Gastroesophageal sphincter (tissue), 4 donors: ENCODE measurements at regions not wholly inside any gene's neighbourhood (a gene's known extent, or its start where the extent isn't known, plus 50 kb on each side); places are given as distances from the start of the nearest gene placed in this dataset.

Source experiments
- ATAC-seq: fragments of 150-250 bp; one replicate; pipeline ENCODE4 v1.9.1; 2016; ENCODE audit warnings: mild to moderate bottlenecking, moderate library complexity
- H3K27ac ChIP-seq, 4 donors: fragments of 200-600 bp; sonication (generic) in 3 of 4; 1 replicate in 3 of 4; 2 replicates in 1 of 4; pipeline ENCODE4 v1.5.1; 2016 to 2019
- H3K27me3 ChIP-seq: fragments of 200-600 bp; sonication (generic); one replicate; pipeline ENCODE4 v1.5.1; 2019
- H3K36me3 ChIP-seq, 2 donors: fragments of 200-600 bp; sonication (generic); one replicate each; pipeline ENCODE4 v1.5.1; 2019; ENCODE audit warnings: control low read depth in 1 of 2
- H3K4me1 ChIP-seq, 3 donors: fragments of 200-600 bp; sonication (generic); 1 replicate in 2 of 3; 2 replicates in 1 of 3; pipeline ENCODE4 v1.5.1; 2016 to 2019; ENCODE audit warnings: control low read depth in 2 of 3
- H3K4me3 ChIP-seq, 2 donors: fragments of 200-600 bp; sonication (generic); one replicate each; pipeline ENCODE4 v1.5.1; 2019; ENCODE audit warnings: mild to moderate bottlenecking in 1 of 2, moderate library complexity in 1 of 2
- H3K9me3 ChIP-seq, 3 donors: fragments of 200-600 bp; sonication (generic); one replicate each; pipeline ENCODE4 v1.5.1; 2017 to 2019; ENCODE audit warnings: control low read depth in 2 of 3
- CTCF ChIP-seq, 4 experiments: fragments of 200-600 bp in 2 of 4; fragments of 450-650 bp in 2 of 4; sonication (generic) in 1 of 4; IDR thresholded peaks; one replicate each; pipeline ENCODE4 v1.5.1; 2017 to 2019; ENCODE audit warnings: antibody characterized with exemption in 4 of 4, mild to moderate bottlenecking in 2 of 4, moderate library complexity in 2 of 4
- EP300 ChIP-seq: sonication (generic); formaldehyde crosslinking; IDR thresholded peaks from one replicate; pipeline ENCODE4 v1.6.1; 2017; ENCODE audit warnings: antibody characterized with exemption, mild to moderate bottlenecking
- POLR2A ChIP-seq, 2 donors: fragments of 450-650 bp; IDR thresholded peaks; one replicate each; pipeline ENCODE4 v1.6.1; 2017; ENCODE audit warnings: antibody characterized with exemption in 2 of 2, mild to moderate bottlenecking in 2 of 2, moderate library complexity in 1 of 2
- POLR2AphosphoS5 ChIP-seq: sonication (generic); formaldehyde crosslinking; IDR thresholded peaks from one replicate; pipeline ENCODE4 v1.6.1; 2017; ENCODE audit warnings: antibody characterized with exemption
- WGBS, 2 donors: methylation state at CpG; one replicate each; pipeline ENCODE4 v1.1.5; 2018; ENCODE audit warnings: low coverage in 1 of 2; 5-methylcytosine and 5-hydroxymethylcytosine counted together

DNA sequence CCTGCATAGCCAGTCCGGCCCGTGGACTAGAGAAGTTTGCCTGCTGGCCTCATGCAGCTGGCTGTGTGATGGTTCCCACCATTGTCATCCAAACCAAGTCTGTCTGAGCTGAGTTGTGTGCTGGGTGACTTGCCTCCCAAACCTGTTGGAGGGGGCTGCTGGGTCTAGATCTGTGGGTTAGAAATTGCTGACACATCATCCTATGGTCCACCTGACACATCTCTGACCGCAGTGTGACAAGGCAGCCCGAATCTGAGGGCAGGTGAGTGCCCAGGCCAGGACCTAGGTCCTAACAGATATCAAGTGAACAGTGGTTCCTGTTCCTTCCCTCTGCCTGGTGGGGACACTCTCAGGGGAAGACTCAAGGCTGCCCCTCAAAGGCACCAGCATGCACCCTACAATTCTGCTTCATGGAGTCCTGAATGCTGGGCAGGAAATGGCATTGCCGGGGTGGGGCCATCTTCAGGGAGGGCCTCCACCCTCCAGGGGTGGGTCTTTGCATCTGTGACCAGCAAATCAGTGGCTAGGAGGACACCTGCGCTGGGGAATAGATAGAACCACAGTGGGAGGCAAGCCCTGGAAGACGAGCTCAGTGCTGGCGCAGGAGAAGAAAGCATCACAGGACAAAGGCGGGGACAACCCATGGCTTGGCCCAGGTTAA lies 117.9 kb upstream of the ID2 start:
- no peak for TF ChIP-seq CTCF (IDR thresholded peaks at IDR 0.05)
- TF ChIP-seq POLR2A (IDR thresholded peaks at IDR 0.05), result no peak
- Histone ChIP-seq H3K9me3 (peaks cover 0 to 21% (median 0%) of the 10 kb centered on the region in 3 donors), H3K27me3 (no peaks in the 10 kb centered on the region), H3K4me3 (no peak overlapping the region), H3K4me1 (no peaks in the 10 kb centered on the region), H3K36me3 (no peaks in the 10 kb centered on the region), H3K27ac (no peak overlapping the region)
- 60% methylated on average over 1 of the region's 9 CpGs; no CpG with 5 or more reads in 1 of the 2 donors for WGBS, 2 donors
- ATAC-seq, result no peak

DNA sequence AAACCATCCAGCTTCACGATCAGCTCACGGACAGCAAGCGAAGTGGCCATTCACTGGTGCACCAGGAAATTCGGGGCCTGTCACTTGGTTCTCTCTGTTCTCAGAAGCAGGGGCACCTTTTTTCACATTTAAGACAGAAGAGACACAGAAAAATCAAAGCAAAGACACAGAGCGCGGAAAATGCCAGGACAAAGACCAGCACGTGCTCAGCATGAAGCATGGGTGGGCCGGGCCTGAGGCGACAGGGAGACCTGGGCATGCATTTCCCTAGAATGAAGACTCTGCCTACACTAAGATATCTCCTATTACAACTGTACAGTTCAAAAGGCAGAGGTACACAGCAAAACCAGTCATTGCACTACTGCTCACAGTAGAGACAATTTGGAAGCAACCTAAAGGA lies 117.4 kb upstream of the ID2 start:
- Histone ChIP-seq H3K4me1 (no peaks in the 10 kb centered on the region), H3K9me3 (peaks cover 0 to 15% (median 0%) of the 10 kb centered on the region in 3 donors), H3K27me3 (no peaks in the 10 kb centered on the region), H3K36me3 (no peaks in the 10 kb centered on the region), H3K27ac (no peak overlapping the region), H3K4me3 (no peak overlapping the region)
- no peak for ATAC-seq
- 93% methylated on average over 7 of the region's 9 CpGs; no CpG with 5 or more reads in 1 of the 2 donors for WGBS, 2 donors
- TF ChIP-seq POLR2A (IDR thresholded peaks at IDR 0.05) (no peak), EP300 (no peak), POLR2AphosphoS5 (no peak), CTCF (IDR thresholded peaks at IDR 0.05) (no peak)

GRCh38 chr2:8565399-8566154 lies 116.3 kb upstream of the ID2 start:
- H3K27me3 ChIP-seq, result no peaks in the 10 kb centered on the region
- WGBS, 2 donors, result 80% methylated on average over 3 of the region's 13 CpGs; no CpG with 5 or more reads in 1 of the 2 donors
- no peak overlapping the region for H3K27ac ChIP-seq
- TF ChIP-seq CTCF (IDR thresholded peaks at IDR 0.05), result no peak
- no peak for TF ChIP-seq POLR2AphosphoS5
- TF ChIP-seq EP300, result no peak
- no peak for TF ChIP-seq POLR2A (IDR thresholded peaks at IDR 0.05)
- H3K36me3 ChIP-seq, result no peaks in the 10 kb centered on the region
- ATAC-seq, result no peak
- H3K9me3 ChIP-seq, result peaks cover 0 to 6% (median 0%) of the 10 kb centered on the region in 3 donors
- no peak overlapping the region for H3K4me3 ChIP-seq
- H3K4me1 ChIP-seq, result no peaks in the 10 kb centered on the region

DNA sequence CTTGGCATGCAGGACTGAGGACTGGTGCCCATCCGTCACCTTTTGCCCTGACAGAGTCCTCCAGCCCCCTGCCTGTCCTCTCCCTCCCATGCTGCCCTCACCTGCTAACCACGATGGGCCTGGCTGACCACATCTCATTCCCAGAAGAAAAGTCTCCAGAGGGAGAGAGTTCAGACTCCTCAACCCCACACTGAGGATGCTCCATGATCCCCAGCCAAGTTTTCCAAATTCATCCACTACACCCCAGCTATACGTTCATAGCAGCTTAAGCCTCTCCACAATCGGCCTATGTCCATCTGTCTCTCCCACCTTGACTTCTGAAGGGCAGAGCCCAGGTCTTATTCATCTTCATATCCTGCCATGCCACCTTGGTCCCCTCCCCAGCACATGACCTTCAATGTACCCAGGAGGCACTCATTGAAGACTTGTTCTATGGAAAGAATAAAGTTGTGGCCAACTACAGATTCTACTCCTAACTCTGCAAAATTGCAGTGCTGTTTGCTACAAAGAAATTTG lies 115.6 kb upstream of the ID2 start:
- no peak for ATAC-seq
- H3K9me3 ChIP-seq, result no peaks in the 10 kb centered on the region
- no peak overlapping the region for H3K27ac ChIP-seq
- no peaks in the 10 kb centered on the region for H3K27me3 ChIP-seq
- H3K4me1 ChIP-seq, result no peaks in the 10 kb centered on the region
- 92 to 100% methylated on average over 1 to 4 of the region's 4 CpGs for WGBS, 2 donors
- H3K4me3 ChIP-seq, result no peak overlapping the region
- no peaks in the 10 kb centered on the region for H3K36me3 ChIP-seq
- TF ChIP-seq POLR2A (IDR thresholded peaks at IDR 0.05), result no peak
- no peak for TF ChIP-seq EP300
- TF ChIP-seq POLR2AphosphoS5, result no peak
- no peak for TF ChIP-seq CTCF (IDR thresholded peaks at IDR 0.05)
